K562 (cell line): ENCODE measurements at regions not wholly inside any gene's neighbourhood (a gene's known extent, or its start where the extent isn't known, plus 50 kb on each side); places are given as distances from the start of the nearest gene placed in this dataset.

ENCODE experiments used
- BHLHE40 ChIP-seq: IDR thresholded peaks from 2 replicates; pipeline ENCODE4 v1.6.1; 2011; ENCODE audit warnings: low read length, improper control_type of control experiment
- CTBP1 ChIP-seq: fragments of 450-650 bp; IDR thresholded peaks from 2 replicates; pipeline ENCODE4 v1.6.1; 2016; ENCODE audit warnings: borderline replicate concordance
- MAFK ChIP-seq: IDR thresholded peaks from 2 replicates; pipeline ENCODE4 v1.6.1; 2011; ENCODE audit warnings: low read length, improper control_type of control experiment
- MTA3 ChIP-seq: fragments of 450-650 bp; formaldehyde crosslinking; IDR thresholded peaks from 2 replicates; pipeline ENCODE4 v1.6.1; 2017; ENCODE audit warnings: mild to moderate bottlenecking, borderline replicate concordance
- ZNF766 ChIP-seq: fragments of 200-800 bp; sonication (Bioruptor generic); conservative IDR thresholded peaks from 2 replicates; pipeline ENCODE4 v1.6.1; 2016; ENCODE audit warnings: missing genetic modification characterization, missing compliant biosample characterization

- TF ChIP-seq MAFK (no peak), ZNF766 (CRISPR knock-in tag) (no peak), BHLHE40 (no peak), MTA3 (no peak), CTBP1 (no peak)
Measured at GRCh38 chr11:41985799-41986198, 526.3 kb upstream of the LRRC4C start.
